Lower leg skin (tissue), 3 donors: ENCODE measurements at regions not wholly inside any gene's neighbourhood (a gene's known extent, or its start where the extent isn't known, plus 50 kb on each side); places are given as distances from the start of the nearest gene placed in this dataset.

Experiments
- CTCF ChIP-seq, 3 donors: fragments of 450-650 bp; IDR thresholded peaks; one replicate each; pipeline ENCODE4 v1.5.1; 2016; ENCODE audit warnings: antibody characterized with exemption in 3 of 3, mild to moderate bottlenecking in 3 of 3, moderate library complexity in 2 of 3
- POLR2A ChIP-seq, 2 donors: fragments of 450-650 bp; IDR thresholded peaks; one replicate each; pipeline ENCODE4 v1.6.1; 2016 to 2017; ENCODE audit warnings: antibody characterized with exemption in 2 of 2, mild to moderate bottlenecking in 1 of 2, moderate library complexity in 1 of 2

DNA sequence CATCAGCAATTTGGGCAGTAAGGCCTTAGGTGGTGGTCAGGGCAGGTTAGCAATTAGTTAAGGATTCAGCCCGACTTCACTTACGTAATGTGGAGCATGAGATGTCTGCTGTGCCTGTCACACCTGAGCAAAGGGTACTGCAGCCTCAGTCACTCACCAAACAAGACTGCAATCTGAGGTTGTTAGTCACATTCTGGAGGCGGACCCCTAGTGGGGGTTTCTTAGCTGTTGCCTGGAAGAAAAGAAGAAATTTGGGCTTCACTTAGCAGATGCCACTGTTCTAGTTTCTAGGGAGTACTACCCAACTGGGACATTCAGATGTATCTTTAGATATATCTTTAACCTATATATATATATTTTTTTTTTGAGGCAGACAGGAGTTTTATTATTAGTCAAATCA, 529.9 kb downstream of the SLC4A3 start:
- TF ChIP-seq POLR2A (IDR thresholded peaks at IDR 0.05) (no peak), CTCF (IDR thresholded peaks at IDR 0.05) (no peak)
